Right lung (tissue), 2 donors: ENCODE measurements at regions not wholly inside any gene's neighbourhood (a gene's known extent, or its start where the extent isn't known, plus 50 kb on each side); places are given as distances from the start of the nearest gene placed in this dataset.

Experiments
- DNase-seq, 2 donors: peaks; one replicate each; pipeline ENCODE4 v3.0.0-alpha.2; 2013

- peak in 1 of 2 donors; percentile 18 for DNase-seq
Measured at GRCh38 chr7:115475761-115476385, 554.0 kb downstream of the MDFIC start.

GRCh38 chr7:115475206-115475605 lies 553.3 kb downstream of the MDFIC start:
- DNase-seq, result no peak

- DNase-seq, result no peak
Measured at GRCh38 chr7:115474137-115474536, 552.2 kb downstream of the MDFIC start.

- DNase-seq, result no peak
Measured at GRCh38 chr7:115471891-115472290, 550.0 kb downstream of the MDFIC start.

- DNase-seq, result no peak
Measured at GRCh38 chr7:115462301-115463015, 540.6 kb downstream of the MDFIC start.

- no peak for DNase-seq
Measured at GRCh38 chr7:115449689-115450088, 527.8 kb downstream of the MDFIC start.

GRCh38 chr7:115447495-115447894 lies 525.6 kb downstream of the MDFIC start:
- no peak for DNase-seq

- no peak for DNase-seq
Measured at GRCh38 chr7:115441033-115441432, 519.1 kb downstream of the MDFIC start.

GRCh38 chr7:115435178-115435577 lies 513.3 kb downstream of the MDFIC start:
- no peak for DNase-seq

GRCh38 chr7:115429918-115430317 lies 508.0 kb downstream of the MDFIC start:
- DNase-seq, result no peak

GRCh38 chr7:115417662-115418061 lies 495.8 kb downstream of the MDFIC start:
- no peak for DNase-seq

GRCh38 chr7:115410972-115411686 lies 489.2 kb downstream of the MDFIC start:
- no peak for DNase-seq

- DNase-seq, result no peak
Measured at GRCh38 chr7:115410434-115410820, 488.5 kb downstream of the MDFIC start.

GRCh38 chr7:115409682-115410433 lies 488.0 kb downstream of the MDFIC start:
- no peak for DNase-seq

- DNase-seq, result no peak
Measured at GRCh38 chr7:115406219-115406618, 484.3 kb downstream of the MDFIC start.

- DNase-seq, result no peak
Measured at GRCh38 chr7:115387137-115387536, 465.2 kb downstream of the MDFIC start.

- no peak for DNase-seq
Measured at GRCh38 chr7:115379321-115379720, 457.4 kb downstream of the MDFIC start.

GRCh38 chr7:115368998-115369397 lies 447.1 kb downstream of the MDFIC start:
- no peak for DNase-seq

- DNase-seq, result no peak
Measured at GRCh38 chr7:115363916-115364315, 442.0 kb downstream of the MDFIC start.

GRCh38 chr7:115359955-115360354 lies 438.1 kb downstream of the MDFIC start:
- DNase-seq, result no peak

GRCh38 chr7:115359119-115359518 lies 437.2 kb downstream of the MDFIC start:
- DNase-seq, result no peak

GRCh38 chr7:115357703-115357999 lies 435.8 kb downstream of the MDFIC start:
- peak in 1 of 2 donors; percentile 13 for DNase-seq
